HEK293 (cell line): ENCODE measurements at regions not wholly inside any gene's neighbourhood (a gene's known extent, or its start where the extent isn't known, plus 50 kb on each side); places are given as distances from the start of the nearest gene placed in this dataset.

ENCODE experiments used
- CTCF ChIP-seq: fragments of 450-650 bp; formaldehyde crosslinking; IDR thresholded peaks from 2 replicates; pipeline ENCODE4 v1.5.1; 2016; ENCODE audit warnings: missing biosample characterization, missing genetic modification characterization
- EGR2 ChIP-seq: fragments of 450-650 bp; formaldehyde crosslinking; IDR thresholded peaks from 2 replicates; pipeline ENCODE4 v1.5.1; 2016; ENCODE audit warnings: low read depth, missing biosample characterization, missing genetic modification characterization
- ZFP37 ChIP-seq: fragments of 450-650 bp; formaldehyde crosslinking; IDR thresholded peaks from 2 replicates; pipeline ENCODE4 v1.5.1; 2016; ENCODE audit warnings: missing biosample characterization, missing genetic modification characterization
- ZNF184 ChIP-seq: fragments of 450-650 bp; IDR thresholded peaks from 2 replicates; pipeline ENCODE4 v1.5.1; 2018; ENCODE audit warnings: missing biosample characterization, mild to moderate bottlenecking, missing genetic modification characterization
- ZNF214 ChIP-seq: fragments of 450-650 bp; formaldehyde crosslinking; IDR thresholded peaks from 2 replicates; pipeline ENCODE4 v1.5.1; 2017; ENCODE audit warnings: missing biosample characterization, mild to moderate bottlenecking, missing genetic modification characterization, borderline replicate concordance
- ZNF639 ChIP-seq: fragments of 450-650 bp; formaldehyde crosslinking; IDR thresholded peaks from 2 replicates; pipeline ENCODE4 v1.5.1; 2016; ENCODE audit warnings: missing biosample characterization, missing genetic modification characterization
- TF ChIP-seq, protein P1 (sequence below): fragments of 450-650 bp; formaldehyde crosslinking; IDR thresholded peaks from 2 replicates; pipeline ENCODE4 v1.5.1; 2016; ENCODE audit warnings: missing biosample characterization, missing genetic modification characterization, low read depth
- TF ChIP-seq, protein P2 (sequence below): fragments of 450-650 bp; formaldehyde crosslinking; IDR thresholded peaks from 2 replicates; pipeline ENCODE4 v1.5.1; 2016; ENCODE audit warnings: missing biosample characterization, missing genetic modification characterization

GRCh38 chr4:38213083-38213805 is 253.0 kb downstream of the PTTG2 start:
- no peak for TF ChIP-seq ZNF184 (tag by site-specific recombination)
- TF ChIP-seq, protein P1, sequence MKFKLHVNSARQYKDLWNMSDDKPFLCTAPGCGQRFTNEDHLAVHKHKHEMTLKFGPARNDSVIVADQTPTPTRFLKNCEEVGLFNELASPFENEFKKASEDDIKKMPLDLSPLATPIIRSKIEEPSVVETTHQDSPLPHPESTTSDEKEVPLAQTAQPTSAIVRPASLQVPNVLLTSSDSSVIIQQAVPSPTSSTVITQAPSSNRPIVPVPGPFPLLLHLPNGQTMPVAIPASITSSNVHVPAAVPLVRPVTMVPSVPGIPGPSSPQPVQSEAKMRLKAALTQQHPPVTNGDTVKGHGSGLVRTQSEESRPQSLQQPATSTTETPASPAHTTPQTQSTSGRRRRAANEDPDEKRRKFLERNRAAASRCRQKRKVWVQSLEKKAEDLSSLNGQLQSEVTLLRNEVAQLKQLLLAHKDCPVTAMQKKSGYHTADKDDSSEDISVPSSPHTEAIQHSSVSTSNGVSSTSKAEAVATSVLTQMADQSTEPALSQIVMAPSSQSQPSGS (tag by site-specific recombination): no peak
- TF ChIP-seq CTCF (tag by site-specific recombination): no peak
- no peak for TF ChIP-seq ZNF214 (tag by site-specific recombination)
- no peak for TF ChIP-seq ZFP37 (tag by site-specific recombination)
- TF ChIP-seq ZNF639 (tag by site-specific recombination): no peak
- TF ChIP-seq EGR2 (tag by site-specific recombination): no peak
- TF ChIP-seq, protein P2, sequence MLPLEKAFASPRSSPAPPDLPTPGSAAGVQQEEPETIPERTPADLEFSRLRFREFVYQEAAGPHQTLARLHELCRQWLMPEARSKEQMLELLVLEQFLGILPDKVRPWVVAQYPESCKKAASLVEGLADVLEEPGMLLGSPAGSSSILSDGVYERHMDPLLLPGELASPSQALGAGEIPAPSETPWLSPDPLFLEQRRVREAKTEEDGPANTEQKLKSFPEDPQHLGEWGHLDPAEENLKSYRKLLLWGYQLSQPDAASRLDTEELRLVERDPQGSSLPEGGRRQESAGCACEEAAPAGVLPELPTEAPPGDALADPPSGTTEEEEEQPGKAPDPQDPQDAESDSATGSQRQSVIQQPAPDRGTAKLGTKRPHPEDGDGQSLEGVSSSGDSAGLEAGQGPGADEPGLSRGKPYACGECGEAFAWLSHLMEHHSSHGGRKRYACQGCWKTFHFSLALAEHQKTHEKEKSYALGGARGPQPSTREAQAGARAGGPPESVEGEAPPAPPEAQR (tag by site-specific recombination): no peak
